Activated CD4-positive, CD25-positive, alpha-beta regulatory T cell treated with anti-CD3 and anti-CD28 coated beads, Interleukin-2, amount 50 U/mL, for 24 hours (primary cell): ENCODE measurements at regions not wholly inside any gene's neighbourhood (a gene's known extent, or its start where the extent isn't known, plus 50 kb on each side); places are given as distances from the start of the nearest gene placed in this dataset.
"Not testable (repeated sequence)": the region's sequence is repeated elsewhere in the genome, so short reads cannot be mapped to it uniquely, and the experiment has no call there.

Source experiments
- ATAC-seq, 2 donors: fragments of 150-1000 bp; cut with Tn5 transposase; one replicate each; pipeline ENCODE4 v1.10.0; 2021; ENCODE audit warnings: mild to moderate bottlenecking in 1 of 2, moderate library complexity in 1 of 2

- ATAC-seq: peak; percentile 28 to 66
Measured at GRCh38 chr6:27668442-27669294, 195.8 kb upstream of the ZNF184 start.

- ATAC-seq: no peak
Measured at GRCh38 chr6:27667657-27668441, 194.9 kb upstream of the ZNF184 start.

- no peak for ATAC-seq
Measured at GRCh38 chr6:27667016-27667656, 194.2 kb upstream of the ZNF184 start.

- ATAC-seq: no peak
Measured at GRCh38 chr6:27662769-27663168, 189.9 kb upstream of the ZNF184 start.

- not testable (repeated sequence) for ATAC-seq
Measured at GRCh38 chr6:27662212-27662611, 189.3 kb upstream of the ZNF184 start.

- ATAC-seq: not testable (repeated sequence)
Measured at GRCh38 chr6:27653143-27653825, 180.4 kb upstream of the ZNF184 start.

GRCh38 chr6:27651371-27651732, 178.4 kb upstream of the ZNF184 start:
- ATAC-seq: no peak

GRCh38 chr6:27650620-27651370, 177.9 kb upstream of the ZNF184 start:
- ATAC-seq: peak in 1 of 2 donors; percentile 48

- no peak for ATAC-seq
Measured at GRCh38 chr6:27644528-27644927, 171.6 kb upstream of the ZNF184 start.

GRCh38 chr6:27642744-27643456, 170.0 kb upstream of the ZNF184 start:
- no peak for ATAC-seq

GRCh38 chr6:27635886-27636285, 163.0 kb upstream of the ZNF184 start:
- ATAC-seq: not testable (repeated sequence)

- ATAC-seq: not testable (repeated sequence)
Measured at GRCh38 chr6:27633221-27633688, 160.3 kb upstream of the ZNF184 start.

GRCh38 chr6:27631609-27631916, 158.7 kb upstream of the ZNF184 start:
- ATAC-seq: no peak

- peak; percentile 46 to 49 for ATAC-seq
Measured at GRCh38 chr6:27630727-27631608, 158.1 kb upstream of the ZNF184 start.

GRCh38 chr6:27624694-27625262, 151.9 kb upstream of the ZNF184 start:
- no peak for ATAC-seq

GRCh38 chr6:27623103-27623502, 150.2 kb upstream of the ZNF184 start:
- no peak for ATAC-seq

- no peak for ATAC-seq
Measured at GRCh38 chr6:27619436-27619835, 146.5 kb upstream of the ZNF184 start.

- ATAC-seq: no peak
Measured at GRCh38 chr6:27617700-27618689, 145.1 kb upstream of the ZNF184 start.
